HCT116 (cell line): ENCODE measurements at regions not wholly inside any gene's neighbourhood (a gene's known extent, or its start where the extent isn't known, plus 50 kb on each side); places are given as distances from the start of the nearest gene placed in this dataset.

Source experiments
- ATAC-seq: fragments of 200-7000 bp; cut with Tn5 transposase; 2 replicates; pipeline ENCODE4 v1.9.1; 2020; ENCODE audit warnings: mild to moderate bottlenecking, moderate library complexity
- BruUV-seq: library from RNA; stranded (reverse); fragments of 400-500 nt; replicated peaks from 2 replicates; lab custom pipeline; 2021; lab: Mats Ljungman, UMichigan
- CTCF ChIA-PET: fragments of 300-600 bp; sonication (Branson Sonifier 250); formaldehyde crosslinking; loops from one replicate; lab custom pipeline; 2021; ENCODE audit warnings: antibody characterized with exemption; lab: Charles Lee
- POLR2A ChIA-PET: fragments of 300-600, 350-600 bp; sonication (Branson Sonifier 250); formaldehyde crosslinking; loops from one replicate; lab custom pipeline; 2021; ENCODE audit warnings: antibody characterized with exemption; lab: Charles Lee
- RAD21 ChIA-PET, 2 experiments: fragments of 300-600 bp; sonication (Branson Sonifier 250); formaldehyde crosslinking; loops; one replicate each; lab custom pipeline; 2023; ENCODE audit warnings: low total read pairs in 2 of 2; ENCODE audit not compliant: uncharacterized antibody in 2 of 2, unreplicated experiment in 2 of 2, low non-redundant PET in 1 of 2; lab: Charles Lee
- DNase-seq: peaks from one replicate; pipeline ENCODE4 v3.0.0-alpha.2; 2010; ENCODE audit warnings: low read depth, low spot score
- H2AFZ ChIP-seq: fragments of 200-600 bp; shearing (Covaris generic), sonication (generic); 2 replicates; pipeline ENCODE4 v1.6.1; 2017; ENCODE audit warnings: low read depth, mixed run types, mixed read lengths, antibody characterized with exemption, low read length; ENCODE audit not compliant: poor library complexity, severe bottlenecking
- H3K27ac ChIP-seq: 2 replicates; pipeline ENCODE4 v1.5.1; 2012; ENCODE audit warnings: low read depth, low read length
- H3K27me3 ChIP-seq: fragments of 200-600 bp; sonication (generic); 2 replicates; pipeline ENCODE4 v1.6.1; 2016; ENCODE audit warnings: mixed run types, low read length, mixed read lengths; ENCODE audit not compliant: insufficient read depth
- H3K36me3 ChIP-seq, 2 experiments: fragments of 200-500 bp in 1 of 2; fragments of 200-600 bp in 1 of 2; sonication (Bioruptor generic) in 1 of 2; sonication (generic) in 1 of 2; 2 replicates each; pipeline versions ENCODE4 v1.5.1 to v1.6.1; 2014 to 2016; ENCODE audit warnings: low read length in 2 of 2, inconsistent platforms in 1 of 2, mixed read lengths in 1 of 2, mixed run types in 1 of 2; ENCODE audit not compliant: insufficient read depth in 2 of 2, control insufficient read depth in 1 of 2
- H3K4me1 ChIP-seq, 2 experiments: fragments of 200-600 bp in 1 of 2; sonication (generic) in 1 of 2; 2 replicates each; pipeline versions ENCODE4 v1.5.1 to v1.6.1; 2012 to 2017; ENCODE audit warnings: low read length in 2 of 2, inconsistent platforms in 1 of 2, mild to moderate bottlenecking in 1 of 2, mixed read lengths in 1 of 2, mixed run types in 1 of 2, moderate library complexity in 1 of 2; ENCODE audit not compliant: insufficient read depth in 2 of 2, control insufficient read depth in 1 of 2
- H3K4me2 ChIP-seq: fragments of 200-600 bp; sonication (generic); 2 replicates; pipeline ENCODE4 v1.6.1; 2017; ENCODE audit warnings: mixed run types, low read length, mixed read lengths
- H3K4me3 ChIP-seq, 2 experiments: fragments of 200-600 bp in 1 of 2; sonication (generic) in 1 of 2; replicated peaks in 1 of 2; 2 replicates each; pipeline ENCODE4 v1.5.1; 2011 to 2016; ENCODE audit warnings: low read length in 2 of 2, control low read depth in 1 of 2, low read depth in 1 of 2, mild to moderate bottlenecking in 1 of 2, mixed read lengths in 1 of 2, mixed run types in 1 of 2
- H3K79me2 ChIP-seq: fragments of 200-600 bp; sonication (generic); 2 replicates; pipeline ENCODE4 v1.6.1; 2017; ENCODE audit warnings: mild to moderate bottlenecking, mixed run types, low read length, moderate library complexity, mixed read lengths; ENCODE audit not compliant: insufficient read depth
- H3K9ac ChIP-seq: fragments of 200-600 bp; sonication (generic); 2 replicates; pipeline ENCODE4 v1.6.1; 2016; ENCODE audit warnings: low read length, mixed read lengths
- H3K9me2 ChIP-seq: fragments of 200-600 bp; sonication (generic), shearing (Covaris generic); 2 replicates; pipeline ENCODE4 v1.6.1; 2017; ENCODE audit warnings: mixed run types, mild to moderate bottlenecking, moderate library complexity; ENCODE audit not compliant: insufficient read depth
- H3K9me3 ChIP-seq, 2 experiments: fragments of 200-500 bp in 1 of 2; fragments of 200-600 bp in 1 of 2; sonication (Bioruptor generic) in 1 of 2; sonication (generic) in 1 of 2; 2 replicates each; pipeline ENCODE4 v1.6.1; 2014 to 2017; ENCODE audit warnings: low read length in 2 of 2, mixed read lengths in 2 of 2, inconsistent platforms in 1 of 2, low read depth in 1 of 2, mild to moderate bottlenecking in 1 of 2, mixed run types in 1 of 2, moderate library complexity in 1 of 2; ENCODE audit not compliant: control insufficient read depth in 1 of 2, insufficient read depth in 1 of 2
- H4K20me1 ChIP-seq: fragments of 200-600 bp; sonication (generic), shearing (Covaris generic); 2 replicates; pipeline ENCODE4 v1.6.1; 2017; ENCODE audit warnings: mixed run types, mild to moderate bottlenecking, moderate library complexity; ENCODE audit not compliant: insufficient read depth
- CEBPB ChIP-seq: IDR thresholded peaks from 2 replicates; pipeline ENCODE4 v1.6.1; 2012; ENCODE audit warnings: low read depth
- CTCF ChIP-seq, 3 experiments: fragments of 200-600 bp in 1 of 3; sonication (generic) in 1 of 3; IDR thresholded peaks in 2 of 3; conservative IDR thresholded peaks in 1 of 3; 2 replicates each; pipeline ENCODE4 v1.5.1; 2012 to 2017; ENCODE audit warnings: low read depth in 2 of 3, low read length in 2 of 3, antibody characterized with exemption in 1 of 3, borderline replicate concordance in 1 of 3, control low read depth in 1 of 3, mild to moderate bottlenecking in 1 of 3, mixed read lengths in 1 of 3, mixed run types in 1 of 3, moderate library complexity in 1 of 3; ENCODE audit not compliant: insufficient read depth in 1 of 3
- EGR1 ChIP-seq: IDR thresholded peaks from 2 replicates; pipeline ENCODE4 v1.6.1; 2012; ENCODE audit warnings: low read depth
- EZH2 ChIP-seq: fragments of 200-600 bp; sonication (generic); IDR thresholded peaks from 2 replicates; pipeline ENCODE4 v1.6.1; 2017; ENCODE audit warnings: antibody characterized with exemption, mixed run types
- EZH2phosphoT487 ChIP-seq: fragments of 200-600 bp; IDR thresholded peaks from 2 replicates; pipeline ENCODE4 v1.6.1; 2018; ENCODE audit warnings: antibody characterized with exemption, borderline replicate concordance
- FOSL1 ChIP-seq: IDR thresholded peaks from 2 replicates; pipeline ENCODE4 v1.6.1; 2012; ENCODE audit warnings: low read depth
- JUND ChIP-seq: IDR thresholded peaks from 2 replicates; pipeline ENCODE4 v1.6.1; 2012
- MAX ChIP-seq: IDR thresholded peaks from 2 replicates; pipeline ENCODE4 v1.6.1; 2012
- POLR2A ChIP-seq: IDR thresholded peaks from 2 replicates; pipeline ENCODE4 v1.7.0; 2011; ENCODE audit warnings: borderline replicate concordance; ENCODE audit not compliant: insufficient read depth, insufficient read length; ENCODE audit errors: extremely low read depth
- RAD21 ChIP-seq: IDR thresholded peaks from 2 replicates; pipeline ENCODE4 v1.6.1; 2012; ENCODE audit warnings: low read depth, mild to moderate bottlenecking
- SIN3A ChIP-seq: IDR thresholded peaks from 2 replicates; pipeline ENCODE4 v1.6.1; 2012; ENCODE audit warnings: low read depth
- SRF ChIP-seq: IDR thresholded peaks from 2 replicates; pipeline ENCODE4 v1.6.1; 2012; ENCODE audit warnings: low read depth
- TCF7L2 ChIP-seq: IDR thresholded peaks from 2 replicates; pipeline ENCODE4 v1.7.0; 2011; ENCODE audit warnings: borderline replicate concordance, inconsistent platforms; ENCODE audit not compliant: insufficient read depth, insufficient read length; ENCODE audit errors: extremely low read depth
- YY1 ChIP-seq: IDR thresholded peaks from 2 replicates; pipeline ENCODE4 v1.6.1; 2011; ENCODE audit warnings: low read length, low read depth, moderate library complexity, mild to moderate bottlenecking; ENCODE audit not compliant: insufficient replicate concordance; ENCODE audit errors: extremely low read depth
- ZFX ChIP-seq: fragments of 450-650 bp; IDR thresholded peaks from 2 replicates; pipeline ENCODE4 v1.6.1; 2017
- intact Hi-C: fragments of 100-400 bp; cut with micrococcal nuclease; formaldehyde crosslinking; loops from 2 replicates; pipeline ENCODE4 v1.10.0; 2022

- CTCF ChIA-PET = no interaction called here
- TF ChIP-seq SRF (no peak), YY1 (no peak), ZFX (no peak), FOSL1 (no peak), EZH2 (no peak)
- TF ChIP-seq, all 23 proteins: peak for 0
- H3K27ac ChIP-seq = no peak overlapping the region
- no peaks in the 10 kb centered on the region for H3K36me3 ChIP-seq
- no peak overlapping the region for H2AFZ ChIP-seq
- ChIA-PET RAD21 (no interaction called here), POLR2A (no interaction called here)
- H3K27me3 ChIP-seq = no peaks in the 10 kb centered on the region
- DNase-seq (no peak), ATAC-seq (no peak)
- H4K20me1 ChIP-seq = no peaks in the 10 kb centered on the region
- no peaks in the 10 kb centered on the region for H3K9me3 ChIP-seq
- peaks cover 0 to 20% of the 10 kb centered on the region in 2 experiments; a peak in 3 of 4 replicates for H3K4me1 ChIP-seq
- no peak overlapping the region for H3K4me2 ChIP-seq
- intact Hi-C loops = no loop called here
- H3K9me2 ChIP-seq = no peaks in the 10 kb centered on the region
- no peak overlapping the region for H3K9ac ChIP-seq
- BruUV-seq = no TSS peak
- no peaks in the 10 kb centered on the region for H3K79me2 ChIP-seq
- no peak overlapping the region for H3K4me3 ChIP-seq
These were observed 107.6 kb upstream of the MED13 start for GRCh38 chr17:62172492-62173291.

DNA sequence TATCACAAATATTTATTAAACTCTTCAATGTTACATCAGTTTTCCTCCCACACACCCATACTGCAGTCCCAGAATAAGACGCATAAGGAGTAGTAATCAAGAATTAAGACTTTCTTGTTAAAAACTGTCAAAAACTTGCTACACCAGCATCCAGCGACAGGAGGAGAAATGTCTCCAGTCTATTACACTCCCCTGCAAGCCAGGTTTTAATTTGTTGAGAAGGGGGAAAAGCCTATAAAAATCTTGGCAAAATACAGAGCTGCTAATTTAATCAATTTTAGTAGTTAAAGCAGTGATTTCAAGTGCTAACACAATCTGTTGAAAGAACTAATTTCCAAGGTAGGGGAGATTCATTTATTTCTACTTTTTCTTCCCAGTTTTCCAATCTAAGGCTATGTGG lies 102.0 kb upstream of the MED13 start:
- Histone ChIP-seq H3K9me2 (no peaks in the 10 kb centered on the region), H4K20me1 (no peaks in the 10 kb centered on the region), H3K4me3 (no peak overlapping the region), H3K9me3 (no peaks in the 10 kb centered on the region), H3K9ac (no peak overlapping the region), H3K27me3 (no peaks in the 10 kb centered on the region), H3K4me1 (peaks cover 37 to 70% of the 10 kb centered on the region in 2 experiments), H3K4me2 (no peak overlapping the region), H3K27ac (no peak overlapping the region), H3K79me2 (no peaks in the 10 kb centered on the region), H2AFZ (no peak overlapping the region), H3K36me3 (no peaks in the 10 kb centered on the region)
- DNase-seq = no peak
- intact Hi-C loops = no loop called here
- RAD21 ChIA-PET = no interaction called here
- CTCF ChIA-PET = interaction anchor here (1.1 to 1.6 kb wide), 2 partner anchors 13 to 58 kb away, joined by 3 to 4 read pairs; no protein-coding TSS in a partner anchor
- BruUV-seq = no TSS peak
- ATAC-seq = no peak
- POLR2A ChIA-PET = no interaction called here
- TF ChIP-seq POLR2A = no peak
- TF ChIP-seq EZH2 = no peak
- no peak for TF ChIP-seq SIN3A
- no peak for TF ChIP-seq YY1
- no peak for TF ChIP-seq RAD21
- TF ChIP-seq CEBPB = no peak
- no peak for TF ChIP-seq CTCF (IDR thresholded peaks at IDR 0.05 in 2 of 3, conservative IDR thresholded peaks at IDR 0.05 in 1 of 3; ENCODE audit: borderline replicate concordance in 1 of 3, insufficient read depth in 1 of 3, low read depth in 2 of 3, low read length in 2 of 3)
- TF ChIP-seq SRF = no peak
- TF ChIP-seq EGR1 = no peak
- no peak for TF ChIP-seq JUND
- no peak for TF ChIP-seq TCF7L2
- no peak for TF ChIP-seq EZH2phosphoT487
- no peak for TF ChIP-seq MAX
- TF ChIP-seq ZFX = no peak
